DOHH2 (cell line): ENCODE measurements at regions not wholly inside any gene's neighbourhood (a gene's known extent, or its start where the extent isn't known, plus 50 kb on each side); places are given as distances from the start of the nearest gene placed in this dataset.

Experiments used
- H3F3A ChIP-seq: fragments of 200-600 bp; sonication (generic), shearing (Covaris generic); 2 replicates; pipeline ENCODE4 v1.6.0; 2016; ENCODE audit warnings: antibody characterized with exemption, mild to moderate bottlenecking; ENCODE audit not compliant: control insufficient read depth, insufficient read depth
- H3K27ac ChIP-seq: fragments of 200-600 bp; sonication (generic); 2 replicates; pipeline ENCODE4 v1.5.1; 2014; ENCODE audit warnings: low read depth, mild to moderate bottlenecking, low read length, moderate library complexity
- H3K27me3 ChIP-seq: fragments of 200-600 bp; sonication (generic); 2 replicates; pipeline ENCODE4 v1.6.1; 2014; ENCODE audit warnings: mild to moderate bottlenecking, low read length, mixed read lengths; ENCODE audit not compliant: control insufficient read depth
- H3K36me3 ChIP-seq: fragments of 200-600 bp; sonication (generic); 2 replicates; pipeline ENCODE4 v1.6.1; 2014; ENCODE audit warnings: mild to moderate bottlenecking, low read length, moderate library complexity, mixed read lengths; ENCODE audit not compliant: control insufficient read depth
- H3K4me1 ChIP-seq: fragments of 200-600 bp; sonication (generic); 2 replicates; pipeline ENCODE4 v1.6.1; 2014; ENCODE audit warnings: mild to moderate bottlenecking, low read length, mixed read lengths; ENCODE audit not compliant: control insufficient read depth
- H3K4me2 ChIP-seq: fragments of 200-600 bp; sonication (generic); 2 replicates; pipeline ENCODE4 v1.6.0; 2014; ENCODE audit warnings: mild to moderate bottlenecking, low read length, moderate library complexity
- H3K4me3 ChIP-seq: fragments of 200-600 bp; sonication (generic); 2 replicates; pipeline ENCODE4 v1.5.1; 2014; ENCODE audit warnings: mild to moderate bottlenecking, low read length, mixed read lengths
- H3K79me2 ChIP-seq: fragments of 200-600 bp; sonication (generic); 2 replicates; pipeline ENCODE4 v1.6.1; 2014; ENCODE audit warnings: mild to moderate bottlenecking, low read length, mixed read lengths; ENCODE audit not compliant: control insufficient read depth
- H3K9me2 ChIP-seq: fragments of 200-600 bp; sonication (generic); replicated peaks from 2 replicates; pipeline ENCODE4 v1.6.1; 2014; ENCODE audit warnings: mild to moderate bottlenecking, low read length, mixed read lengths; ENCODE audit not compliant: control insufficient read depth
- H3K9me3 ChIP-seq: fragments of 200-600 bp; sonication (generic); 2 replicates; pipeline ENCODE4 v1.6.1; 2014; ENCODE audit warnings: antibody characterized with exemption, low read length, mixed read lengths; ENCODE audit not compliant: control insufficient read depth, insufficient read depth
- H4K20me1 ChIP-seq: fragments of 200-600 bp; sonication (generic); 2 replicates; pipeline ENCODE4 v1.6.0; 2014; ENCODE audit warnings: low read depth, mild to moderate bottlenecking, antibody characterized with exemption, low read length, moderate library complexity; ENCODE audit not compliant: control insufficient read depth, insufficient read depth
- EZH2phosphoT487 ChIP-seq: fragments of 200-600 bp; sonication (generic); IDR thresholded peaks from 2 replicates; pipeline ENCODE4 v1.6.1; 2017; ENCODE audit warnings: borderline replicate concordance, mild to moderate bottlenecking, antibody characterized with exemption, low read length, moderate library complexity, mixed read lengths
- TF ChIP-seq, protein P1 (sequence below): fragments of 200-600 bp; sonication (generic); IDR thresholded peaks from one replicate; pipeline ENCODE4 v1.5.1; 2014; ENCODE audit warnings: antibody characterized with exemption, mild to moderate bottlenecking, low read depth, low read length; ENCODE audit not compliant: poor library complexity, severe bottlenecking

- H3K4me2 ChIP-seq = no peak overlapping the region
- no peaks in the 10 kb centered on the region for H3K36me3 ChIP-seq
- H4K20me1 ChIP-seq = no peaks in the 10 kb centered on the region
- no peaks in the 10 kb centered on the region for H3K9me2 ChIP-seq
- H3K27ac ChIP-seq = no peak overlapping the region
- no peaks in the 10 kb centered on the region for H3F3A ChIP-seq
- TF ChIP-seq, protein P1, sequence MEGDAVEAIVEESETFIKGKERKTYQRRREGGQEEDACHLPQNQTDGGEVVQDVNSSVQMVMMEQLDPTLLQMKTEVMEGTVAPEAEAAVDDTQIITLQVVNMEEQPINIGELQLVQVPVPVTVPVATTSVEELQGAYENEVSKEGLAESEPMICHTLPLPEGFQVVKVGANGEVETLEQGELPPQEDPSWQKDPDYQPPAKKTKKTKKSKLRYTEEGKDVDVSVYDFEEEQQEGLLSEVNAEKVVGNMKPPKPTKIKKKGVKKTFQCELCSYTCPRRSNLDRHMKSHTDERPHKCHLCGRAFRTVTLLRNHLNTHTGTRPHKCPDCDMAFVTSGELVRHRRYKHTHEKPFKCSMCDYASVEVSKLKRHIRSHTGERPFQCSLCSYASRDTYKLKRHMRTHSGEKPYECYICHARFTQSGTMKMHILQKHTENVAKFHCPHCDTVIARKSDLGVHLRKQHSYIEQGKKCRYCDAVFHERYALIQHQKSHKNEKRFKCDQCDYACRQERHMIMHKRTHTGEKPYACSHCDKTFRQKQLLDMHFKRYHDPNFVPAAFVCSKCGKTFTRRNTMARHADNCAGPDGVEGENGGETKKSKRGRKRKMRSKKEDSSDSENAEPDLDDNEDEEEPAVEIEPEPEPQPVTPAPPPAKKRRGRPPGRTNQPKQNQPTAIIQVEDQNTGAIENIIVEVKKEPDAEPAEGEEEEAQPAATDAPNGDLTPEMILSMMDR = no peak
- no peak for TF ChIP-seq EZH2phosphoT487
- peaks cover 5% of the 10 kb centered on the region; the same call in 1 of the 2 replicates for H3K27me3 ChIP-seq
- no peaks in the 10 kb centered on the region for H3K4me1 ChIP-seq
- H3K9me3 ChIP-seq = no peaks in the 10 kb centered on the region
- H3K79me2 ChIP-seq = no peaks in the 10 kb centered on the region
- no peak overlapping the region for H3K4me3 ChIP-seq
Observed at GRCh38 chr17:73774852-73775251, 130.6 kb upstream of the SDK2 start.

DNA sequence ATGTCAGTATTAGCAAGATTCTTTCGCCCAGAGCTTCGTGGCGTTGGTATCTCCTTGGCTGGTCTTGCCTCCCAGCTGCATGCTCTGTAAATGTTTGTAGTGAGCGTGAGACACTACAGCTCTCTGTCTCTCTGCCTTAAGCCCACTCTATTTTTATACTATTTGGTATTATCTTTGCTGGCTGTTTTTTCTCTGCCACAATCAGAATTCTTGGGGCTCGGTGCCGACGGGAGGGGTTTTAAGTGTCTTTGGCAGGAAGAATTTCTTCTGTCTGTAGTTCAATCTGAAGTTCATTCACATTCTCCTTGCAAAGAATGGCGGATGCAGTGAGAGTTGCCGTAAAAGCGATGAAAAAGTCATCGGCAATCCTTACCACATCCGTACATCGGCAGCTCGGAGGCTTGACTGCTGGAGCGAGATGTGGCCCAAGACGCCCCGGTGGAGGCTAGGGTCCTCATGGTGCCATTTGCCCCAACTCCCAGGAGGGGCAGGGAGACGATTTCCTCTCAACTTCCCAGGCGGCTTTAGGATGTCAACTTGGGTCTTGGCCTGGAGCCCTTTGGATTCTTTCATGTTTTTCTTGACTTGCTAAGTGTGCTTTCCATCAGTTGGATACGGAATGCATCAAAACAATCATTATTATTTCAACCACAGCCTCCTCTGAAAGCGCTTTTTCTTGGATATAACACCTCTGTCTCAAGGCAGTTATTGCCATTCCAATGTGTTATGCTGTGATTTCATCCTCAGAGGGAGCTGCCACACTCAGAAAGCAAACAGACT, 132.3 kb upstream of the SDK2 start:
- H3K27me3 ChIP-seq = no peaks in the 10 kb centered on the region
- H3K27ac ChIP-seq = no peak overlapping the region
- TF ChIP-seq, protein P1 = no peak
- no peak for TF ChIP-seq EZH2phosphoT487
- no peaks in the 10 kb centered on the region for H3K9me2 ChIP-seq
- H3K79me2 ChIP-seq = no peaks in the 10 kb centered on the region
- no peak overlapping the region for H3K4me2 ChIP-seq
- H4K20me1 ChIP-seq = no peaks in the 10 kb centered on the region
- no peaks in the 10 kb centered on the region for H3F3A ChIP-seq
- no peaks in the 10 kb centered on the region for H3K9me3 ChIP-seq
- no peaks in the 10 kb centered on the region for H3K36me3 ChIP-seq
- no peaks in the 10 kb centered on the region for H3K4me1 ChIP-seq
- H3K4me3 ChIP-seq = no peak overlapping the region

DNA sequence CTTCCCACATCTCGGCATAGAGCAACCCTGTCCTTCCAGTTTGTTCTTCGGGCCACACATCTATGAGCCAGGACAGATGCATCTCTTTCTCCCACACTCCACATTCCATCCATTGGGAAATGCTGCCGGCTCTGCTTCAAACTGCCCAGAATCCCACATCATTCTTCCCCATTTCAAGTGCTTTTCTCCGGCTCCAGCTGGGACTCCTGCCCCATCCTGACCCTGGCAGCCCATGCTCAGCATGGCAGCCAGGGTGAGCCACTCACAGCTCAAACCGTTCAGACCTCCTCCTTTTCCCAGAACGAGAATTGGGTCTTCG, 132.8 kb upstream of the SDK2 start:
- Histone ChIP-seq H3K4me3 (no peak overlapping the region), H3K4me1 (no peaks in the 10 kb centered on the region), H3K27ac (no peak overlapping the region), H3K4me2 (no peak overlapping the region), H3K36me3 (no peaks in the 10 kb centered on the region), H3K9me2 (no peaks in the 10 kb centered on the region), H4K20me1 (no peaks in the 10 kb centered on the region), H3K9me3 (no peaks in the 10 kb centered on the region), H3F3A (no peaks in the 10 kb centered on the region), H3K27me3 (no peaks in the 10 kb centered on the region), H3K79me2 (no peaks in the 10 kb centered on the region)
- no peak for TF ChIP-seq EZH2phosphoT487
- TF ChIP-seq, protein P1 = no peak

- Histone ChIP-seq H3K9me2 (no peaks in the 10 kb centered on the region), H3K36me3 (no peaks in the 10 kb centered on the region), H4K20me1 (no peaks in the 10 kb centered on the region), H3K9me3 (no peaks in the 10 kb centered on the region), H3K4me2 (no peak overlapping the region), H3F3A (no peaks in the 10 kb centered on the region), H3K4me3 (no peak overlapping the region), H3K27ac (no peak overlapping the region), H3K79me2 (no peaks in the 10 kb centered on the region), H3K27me3 (0 out of 2 replicates have a peak, but pooled peaks cover 3% of the 10 kb centered on the region), H3K4me1 (peaks cover 7% of the 10 kb centered on the region)
- TF ChIP-seq, protein P1 = no peak
- no peak for TF ChIP-seq EZH2phosphoT487
Observed at GRCh38 chr17:73782231-73782630, 138.0 kb upstream of the SDK2 start.
